IPS DF 6.9 (cell line): ENCODE measurements at regions not wholly inside any gene's neighbourhood (a gene's known extent, or its start where the extent isn't known, plus 50 kb on each side); places are given as distances from the start of the nearest gene placed in this dataset.
A peak's percentile ranks its signal among the peaks of the same experiment; 100 is the strongest.
"Not testable (repeated sequence)": the region's sequence is repeated elsewhere in the genome, so short reads cannot be mapped to it uniquely, and the experiment has no call there.

Experiments used
- DNase-seq: peaks from one replicate; pipeline ENCODE4 v3.0.0-alpha.2; 2013; ENCODE audit warnings: low read depth, low spot score
- H3K27ac ChIP-seq: one replicate; pipeline ENCODE4 v1.5.1; 2013; ENCODE audit warnings: low read length, control low read depth
- H3K27me3 ChIP-seq: 2 replicates; pipeline ENCODE4 v1.6.1; 2013; ENCODE audit warnings: mild to moderate bottlenecking, low read length; ENCODE audit not compliant: control insufficient read depth, insufficient read depth
- H3K36me3 ChIP-seq: 2 replicates; pipeline ENCODE4 v1.6.1; 2013; ENCODE audit warnings: low read length; ENCODE audit not compliant: control insufficient read depth, insufficient read depth
- H3K4me1 ChIP-seq: 2 replicates; pipeline ENCODE4 v1.6.1; 2013; ENCODE audit warnings: low read length; ENCODE audit not compliant: control insufficient read depth, insufficient read depth
- H3K4me3 ChIP-seq: 2 replicates; pipeline ENCODE4 v1.5.1; 2013; ENCODE audit warnings: mild to moderate bottlenecking, low read length
- H3K9me3 ChIP-seq: 2 replicates; pipeline ENCODE4 v1.6.1; 2013; ENCODE audit warnings: low read length, inconsistent platforms; ENCODE audit not compliant: control insufficient read depth, insufficient read depth
- WGBS: extraction: QIAGEN DNeasy Blood & Tissue Kit; methylation state at CpG from one replicate; pipeline ENCODE4 v1.1.7; 2013; ENCODE audit warnings: mixed read lengths, missing lambda C conversion rate; ENCODE audit not compliant: insufficient read length, insufficient coverage; 5-methylcytosine and 5-hydroxymethylcytosine counted together

DNA sequence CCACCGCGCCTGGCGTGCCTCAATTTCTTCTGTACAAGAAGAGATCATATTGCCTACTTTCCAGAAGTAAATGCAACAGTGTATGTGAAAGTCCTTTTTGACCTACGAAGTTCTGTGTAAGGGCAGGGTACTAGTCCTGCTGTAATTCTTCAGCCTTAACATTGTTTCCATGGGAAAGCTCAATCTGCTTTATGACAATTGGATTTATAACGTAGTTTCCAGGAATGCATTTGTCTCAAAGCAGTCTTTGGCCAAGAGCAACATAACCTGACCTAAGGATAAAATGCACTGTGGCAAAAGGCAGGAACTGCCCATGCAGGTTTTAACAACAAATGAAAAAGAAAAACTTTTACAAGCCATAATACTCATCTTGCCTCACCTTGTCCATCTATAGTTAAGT lies 108.1 kb upstream of the PODXL start:
- no peak overlapping the region for H3K4me3 ChIP-seq
- H3K27me3 ChIP-seq: no peaks in the 10 kb centered on the region
- H3K36me3 ChIP-seq: no peaks in the 10 kb centered on the region
- H3K27ac ChIP-seq: no peak overlapping the region
- H3K4me1 ChIP-seq: no peaks in the 10 kb centered on the region
- no peaks in the 10 kb centered on the region; the same call in 1 of the 2 replicates for H3K9me3 ChIP-seq
- DNase-seq: no peak
- no CpG with 5 or more reads among the region's 5 CpGs for WGBS

- whole genome bisulfite sequencing: no CpG with 5 or more reads among the region's 15 CpGs
- H3K27ac ChIP-seq, H3K27me3 ChIP-seq: not testable (repeated sequence)
Observed at GRCh38 chr7:131662301-131662873, 106.0 kb upstream of the PODXL start.

GRCh38 chr7:131657881-131658280 lies 101.5 kb upstream of the PODXL start:
- no peak for DNase-seq
- no peaks in the 10 kb centered on the region for H3K36me3 ChIP-seq
- no peaks in the 10 kb centered on the region for H3K27me3 ChIP-seq
- no peak overlapping the region for H3K4me3 ChIP-seq
- no peaks in the 10 kb centered on the region for H3K9me3 ChIP-seq
- H3K27ac ChIP-seq: no peak overlapping the region
- WGBS: no CpG with 5 or more reads among the region's 3 CpGs
- peaks cover 8% of the 10 kb centered on the region; the same call in 1 of the 2 replicates for H3K4me1 ChIP-seq

More at GRCh38 chr7:131662301-131662873, 106.0 kb upstream of the PODXL start:
- DNase-seq, H3K4me1 ChIP-seq, H3K36me3 ChIP-seq, H3K9me3 ChIP-seq, H3K4me3 ChIP-seq: not testable (repeated sequence)

- H3K36me3 ChIP-seq: no peaks in the 10 kb centered on the region
- WGBS: no CpG with 5 or more reads among the region's 10 CpGs
- no peaks in the 10 kb centered on the region for H3K9me3 ChIP-seq
- no peaks in the 10 kb centered on the region for H3K27me3 ChIP-seq
- no peak overlapping the region for H3K4me3 ChIP-seq
- no peak for DNase-seq
- no peak overlapping the region for H3K27ac ChIP-seq
- peaks cover 8% of the 10 kb centered on the region; the same call in 1 of the 2 replicates for H3K4me1 ChIP-seq
Observed at GRCh38 chr7:131656980-131657723, 100.7 kb upstream of the PODXL start.

DNA sequence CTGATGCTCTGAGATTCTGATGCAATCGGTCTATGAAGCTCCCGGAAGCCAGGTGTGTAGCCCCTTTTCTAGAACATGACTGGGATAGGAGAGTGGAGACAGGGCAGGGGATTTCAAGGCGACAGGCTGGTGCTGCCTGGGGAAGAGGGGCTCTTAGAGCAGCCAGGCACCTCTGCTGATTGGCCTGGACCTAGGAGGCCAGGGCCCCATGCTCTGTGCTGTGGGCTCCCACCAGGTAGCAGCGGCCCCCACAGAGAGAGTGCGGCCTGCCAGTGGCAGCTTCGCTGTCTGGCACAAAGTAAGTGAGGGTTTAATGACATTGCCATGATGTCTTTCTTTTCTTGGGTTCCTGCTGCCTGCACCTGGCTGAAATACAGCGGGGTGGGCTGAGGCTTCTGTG lies 99.4 kb upstream of the PODXL start:
- WGBS: no CpG with 5 or more reads among the region's 7 CpGs
- Histone ChIP-seq H3K4me3 (no peak overlapping the region), H3K9me3 (no peaks in the 10 kb centered on the region), H3K27ac (no peak overlapping the region), H3K36me3 (no peaks in the 10 kb centered on the region), H3K27me3 (no peaks in the 10 kb centered on the region), H3K4me1 (peaks cover 10% of the 10 kb centered on the region; the same call in 1 of the 2 replicates)
- no peak for DNase-seq

DNA sequence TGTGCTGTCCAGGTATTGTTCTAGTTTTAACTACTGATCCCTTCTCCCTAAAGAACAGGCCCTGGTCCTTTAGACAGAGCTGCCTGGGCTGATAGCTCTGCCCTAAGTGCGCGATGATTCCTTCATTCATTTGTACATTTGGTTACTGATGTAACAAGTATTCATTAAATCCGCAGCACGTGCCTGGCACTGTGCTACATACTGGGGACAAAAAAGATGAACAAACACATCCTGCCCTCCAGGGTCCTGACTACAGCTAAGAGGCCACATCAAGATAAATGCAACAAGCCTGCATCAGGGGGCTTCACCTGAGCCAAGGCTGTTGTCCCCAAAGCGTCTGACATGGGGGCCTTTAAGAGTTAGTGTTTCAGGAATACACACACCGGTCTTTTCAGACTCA lies 99.0 kb upstream of the PODXL start:
- peaks cover 10% of the 10 kb centered on the region; the same call in 1 of the 2 replicates for H3K4me1 ChIP-seq
- no peak overlapping the region for H3K4me3 ChIP-seq
- H3K36me3 ChIP-seq: no peaks in the 10 kb centered on the region
- H3K27ac ChIP-seq: no peak overlapping the region
- H3K9me3 ChIP-seq: no peaks in the 10 kb centered on the region
- no peak for DNase-seq
- H3K27me3 ChIP-seq: no peaks in the 10 kb centered on the region
- no CpG with 5 or more reads among the region's 6 CpGs for WGBS

- Histone ChIP-seq H3K4me1 (peaks cover 10% of the 10 kb centered on the region; the same call in 1 of the 2 replicates), H3K27me3 (no peaks in the 10 kb centered on the region), H3K4me3 (no peak overlapping the region), H3K36me3 (no peaks in the 10 kb centered on the region), H3K9me3 (no peaks in the 10 kb centered on the region), H3K27ac (no peak overlapping the region)
- peak; percentile 95 for DNase-seq
- WGBS: 100% methylated on average over 1 of the region's 19 CpGs
Observed at GRCh38 chr7:131654668-131655326, 98.4 kb upstream of the PODXL start.

DNA sequence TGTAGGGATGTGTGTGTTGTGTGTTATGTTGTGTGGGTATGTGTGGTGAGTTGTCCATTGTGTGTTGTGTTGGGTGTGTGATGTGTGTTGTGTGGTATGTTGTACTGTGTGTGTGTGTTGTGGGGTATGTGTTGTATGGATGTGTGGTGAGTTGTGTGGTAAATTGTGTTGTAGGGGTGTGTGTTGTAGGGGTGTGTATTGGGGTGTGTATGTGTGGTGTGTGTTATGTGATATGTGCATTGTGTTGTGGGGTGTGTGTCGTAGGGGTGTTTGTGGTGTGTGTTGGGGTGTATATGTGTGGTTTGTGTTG lies 97.8 kb upstream of the PODXL start:
- DNase-seq: no peak
- WGBS: 100% methylated on average over 1 of the region's 1 CpG
- Histone ChIP-seq H3K27ac (no peak overlapping the region), H3K4me1 (peaks cover 13% of the 10 kb centered on the region; the same call in 1 of the 2 replicates), H3K27me3 (no peaks in the 10 kb centered on the region), H3K4me3 (no peak overlapping the region), H3K36me3 (no peaks in the 10 kb centered on the region), H3K9me3 (no peaks in the 10 kb centered on the region)

DNA sequence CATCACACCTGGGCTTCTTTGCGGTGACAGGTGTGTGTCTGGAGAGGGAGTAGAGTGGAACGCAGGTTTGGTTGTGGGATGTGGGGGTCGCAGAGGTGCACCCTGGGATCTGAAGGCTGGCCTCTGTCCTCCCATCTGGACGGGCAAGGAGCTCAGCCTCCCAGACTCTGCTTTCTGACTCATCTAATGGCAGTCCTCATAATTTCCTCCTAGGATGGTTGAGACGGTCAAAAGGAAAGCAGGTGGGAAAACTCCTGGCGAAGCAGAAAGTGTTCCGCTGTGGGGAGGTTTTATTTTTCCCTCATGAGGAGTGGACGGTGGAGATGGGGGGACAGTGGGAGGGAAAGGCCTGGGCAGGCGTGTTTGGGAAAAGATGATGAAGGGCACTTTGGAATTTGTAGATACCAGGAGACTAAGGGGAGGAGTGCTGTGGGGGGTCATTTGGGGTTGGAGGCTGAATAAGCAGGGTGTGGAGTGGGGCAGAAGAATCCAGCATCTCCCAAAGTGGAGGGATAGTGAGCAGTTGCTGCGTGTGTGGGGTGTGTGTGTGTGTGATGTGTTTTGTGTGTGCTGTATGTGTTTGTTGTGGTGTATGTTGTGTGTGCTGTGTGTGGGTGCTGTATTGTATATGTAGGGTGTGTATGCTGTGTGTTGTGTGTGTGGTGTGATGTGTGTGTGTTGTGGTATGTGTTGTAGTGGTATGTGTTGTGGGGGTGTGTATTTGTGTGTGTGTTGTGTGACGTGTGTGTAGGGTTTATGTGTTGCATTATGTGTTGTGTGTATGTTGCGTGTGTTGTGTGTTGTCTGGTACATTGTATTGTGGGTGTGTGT lies 97.2 kb upstream of the PODXL start:
- Histone ChIP-seq H3K4me1 (peaks cover 13% of the 10 kb centered on the region; the same call in 1 of the 2 replicates), H3K27me3 (no peaks in the 10 kb centered on the region), H3K9me3 (no peaks in the 10 kb centered on the region), H3K27ac (no peak overlapping the region), H3K36me3 (no peaks in the 10 kb centered on the region), H3K4me3 (no peak overlapping the region)
- DNase-seq: no peak
- WGBS: 100% methylated on average over 2 of the region's 12 CpGs

DNA sequence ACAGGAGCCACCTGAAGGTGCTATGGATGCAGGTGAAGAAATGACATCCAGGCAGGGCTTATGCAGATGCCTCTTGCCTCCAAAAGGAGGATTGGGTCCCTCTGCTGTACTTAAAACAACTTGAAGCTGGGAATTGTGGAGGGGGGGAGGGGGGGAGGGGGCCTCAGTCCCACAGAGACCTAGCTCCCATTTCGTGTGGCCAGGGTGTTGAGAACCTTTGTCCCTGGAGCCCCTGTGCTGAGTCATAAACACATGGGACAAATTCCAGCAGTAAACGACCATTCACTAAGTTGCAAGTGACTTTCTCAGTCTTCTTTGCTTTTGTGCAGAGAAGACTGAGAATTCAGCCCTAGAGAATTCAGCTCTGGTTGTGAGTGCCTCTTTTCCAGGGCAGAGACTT lies 96.5 kb upstream of the PODXL start:
- WGBS: no CpG with 5 or more reads among the region's 2 CpGs
- DNase-seq: no peak

More for the DNA sequence above, 96.5 kb upstream of the PODXL start:
- Histone ChIP-seq H3K9me3 (no peaks in the 10 kb centered on the region), H3K4me1 (peaks cover 15% of the 10 kb centered on the region; the same call in 1 of the 2 replicates), H3K36me3 (no peaks in the 10 kb centered on the region), H3K27ac (no peak overlapping the region), H3K27me3 (no peaks in the 10 kb centered on the region), H3K4me3 (no peak overlapping the region)
